HG03280 (cell line): ENCODE measurements at regions not wholly inside any gene's neighbourhood (a gene's known extent, or its start where the extent isn't known, plus 50 kb on each side); places are given as distances from the start of the nearest gene placed in this dataset.
A peak's percentile ranks its signal among the peaks of the same experiment; 100 is the strongest.

Experiments used
- ATAC-seq: cut with Tn5 transposase; IDR thresholded peaks from one replicate; pipeline ENCODE4 v1.9.1; 2021; ENCODE audit warnings: mild to moderate bottlenecking, moderate library complexity; ENCODE audit not compliant: unreplicated experiment

DNA sequence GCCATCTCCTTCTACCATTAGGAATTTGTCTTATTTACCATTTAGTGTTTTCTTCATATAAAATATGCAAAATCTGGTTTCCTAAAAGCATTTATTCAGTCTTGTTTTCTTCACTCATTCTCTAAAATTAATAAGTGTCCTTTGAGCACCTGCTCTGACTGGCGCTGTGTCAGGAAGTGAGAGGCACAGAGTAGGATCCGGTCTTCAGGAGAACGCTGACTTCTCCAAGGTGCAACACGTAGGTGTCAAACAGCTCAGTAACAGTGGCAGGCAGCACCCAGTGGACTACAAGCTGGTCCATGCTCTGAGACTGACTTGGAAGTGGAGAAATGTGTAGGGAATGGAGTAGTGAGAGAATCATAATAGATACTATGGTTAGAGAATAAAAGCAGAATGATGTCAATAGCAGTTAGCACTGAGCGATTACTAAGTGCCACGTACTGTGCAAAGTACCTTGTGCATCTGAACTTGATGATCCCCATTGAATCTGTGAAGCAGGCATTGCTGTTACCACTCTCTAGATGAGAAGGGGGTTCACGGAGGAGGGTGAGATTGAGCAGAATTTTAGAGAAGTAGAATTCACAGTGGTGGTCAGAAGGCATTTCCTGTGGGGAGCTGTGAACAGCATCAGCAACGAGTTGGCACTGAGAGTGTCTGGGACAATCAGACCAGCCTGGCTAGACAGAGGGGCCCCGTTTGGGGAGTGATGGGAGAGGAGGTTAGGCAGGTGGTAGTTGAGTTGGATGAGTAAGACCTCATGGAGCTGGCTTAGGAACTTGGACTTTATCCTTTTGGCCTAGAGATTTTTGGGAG lies 569.8 kb downstream of the QKI start:
- no peak for ATAC-seq

DNA sequence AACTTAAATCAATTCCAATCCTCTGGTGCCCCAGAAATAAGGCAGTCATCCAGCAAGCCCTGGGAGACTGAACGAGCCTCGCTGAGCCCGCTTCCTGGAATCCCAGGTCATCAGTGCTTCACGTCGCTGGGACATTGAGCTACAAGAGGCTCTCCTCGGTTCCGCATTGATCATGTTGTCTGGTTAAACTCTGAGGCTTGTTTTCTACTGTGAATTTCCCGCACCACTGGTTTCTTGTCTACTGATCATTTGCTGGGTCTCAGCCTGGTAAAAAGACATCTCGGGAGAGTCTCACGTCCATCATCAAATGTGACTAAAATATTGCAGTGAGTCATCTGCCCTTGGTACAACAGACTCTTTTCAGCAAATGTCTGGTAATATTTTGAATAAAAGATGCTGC lies 569.2 kb downstream of the QKI start:
- no peak for ATAC-seq

DNA sequence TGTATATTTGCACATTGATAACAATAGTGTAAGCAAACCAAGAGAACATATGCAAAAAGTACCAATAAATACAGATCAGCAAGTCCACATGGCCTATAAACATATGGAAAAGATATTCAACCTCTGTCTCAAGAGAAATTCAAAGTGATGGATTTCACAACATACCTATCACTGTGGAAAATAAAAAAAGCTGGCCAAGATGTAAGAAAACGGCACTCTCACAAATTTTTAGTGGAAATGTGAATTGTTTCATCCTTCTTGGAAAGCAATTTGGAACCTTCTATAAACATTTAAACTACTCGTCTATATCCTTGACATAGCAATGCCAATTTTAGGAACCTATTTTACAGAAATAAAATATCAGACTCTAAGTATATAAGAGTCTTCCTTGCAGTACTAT lies 559.8 kb downstream of the QKI start:
- ATAC-seq: no peak

DNA sequence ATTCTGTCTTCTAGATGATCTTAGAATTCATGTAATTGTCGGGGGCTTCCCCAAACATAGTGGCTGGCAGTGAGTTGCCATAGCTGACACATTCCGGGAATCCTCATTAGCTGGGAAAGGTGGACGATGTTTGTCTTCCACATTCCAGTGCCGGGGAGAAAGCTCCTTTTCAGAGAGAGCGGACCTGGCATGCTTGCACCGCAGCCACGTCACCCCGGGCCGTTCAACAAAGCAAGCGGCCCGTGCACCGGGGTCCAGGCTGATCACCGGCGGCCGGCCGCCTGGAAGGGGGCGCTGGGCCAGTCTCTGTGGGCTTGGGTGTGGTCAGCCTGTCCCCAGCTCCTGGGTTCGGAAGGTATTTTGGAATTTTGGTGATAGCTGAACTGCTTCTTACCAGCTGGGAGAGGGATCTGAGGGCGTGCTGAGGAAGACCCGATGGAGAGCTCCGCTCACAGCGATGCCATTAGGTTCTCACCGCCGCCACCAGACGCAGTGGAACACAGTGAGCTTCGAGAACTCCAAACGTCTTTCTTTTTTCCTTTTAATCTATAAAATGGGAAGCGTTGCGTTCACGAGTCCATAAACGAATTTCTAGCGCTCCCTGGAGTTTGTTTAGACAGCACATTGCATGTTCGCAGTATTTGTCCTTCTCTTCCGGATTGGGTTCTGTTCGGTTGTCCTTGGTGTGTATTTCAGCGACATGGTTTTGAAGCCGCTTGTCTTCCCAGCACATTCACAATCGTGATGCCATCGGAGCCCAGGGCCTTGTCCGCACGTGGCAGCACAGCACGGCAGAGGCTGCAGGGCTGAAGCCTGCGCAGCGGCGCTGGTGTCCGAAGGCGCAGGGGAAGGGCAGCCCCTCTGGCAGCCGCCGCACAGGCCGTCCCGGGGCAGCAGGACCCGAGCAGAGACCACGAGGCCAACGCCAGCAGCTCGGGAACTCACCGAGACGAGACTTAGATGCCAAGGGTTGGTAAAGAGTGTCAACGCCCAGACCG lies 557.6 kb downstream of the QKI start:
- ATAC-seq: no peak

DNA sequence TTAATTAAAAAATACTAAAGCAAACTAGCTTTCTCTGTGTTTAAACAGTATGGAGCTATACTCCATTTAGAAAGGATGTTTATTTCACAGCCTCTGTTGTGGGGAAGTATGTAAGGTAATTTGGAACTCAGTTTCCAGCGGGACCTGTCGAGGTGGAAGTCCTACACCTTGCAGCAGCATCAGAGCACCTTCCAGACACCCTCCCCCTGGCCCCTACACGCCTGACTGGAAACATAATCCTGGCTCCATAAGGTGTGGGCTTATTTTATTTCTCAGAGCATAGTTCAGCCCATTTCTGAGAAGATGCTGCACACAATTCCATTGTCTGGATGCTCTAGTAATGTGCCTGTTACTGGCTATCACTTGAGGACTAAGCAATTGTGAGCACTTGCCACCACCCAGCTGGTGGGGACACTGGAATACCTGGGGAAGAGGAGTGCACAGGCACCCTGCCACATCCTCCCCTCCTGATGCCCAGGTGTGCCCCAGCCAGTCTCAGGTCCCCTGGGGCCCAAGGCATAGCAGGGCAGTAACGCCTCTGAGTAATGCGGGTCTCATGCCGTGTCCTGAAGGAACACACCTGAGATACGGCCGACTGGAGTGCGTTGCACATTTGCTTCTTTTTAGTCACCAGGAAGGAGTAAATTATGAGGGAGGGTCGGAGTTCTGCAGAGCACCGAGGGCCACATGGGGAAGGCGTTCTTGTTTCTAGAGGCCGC lies 556.5 kb downstream of the QKI start:
- no peak for ATAC-seq

DNA sequence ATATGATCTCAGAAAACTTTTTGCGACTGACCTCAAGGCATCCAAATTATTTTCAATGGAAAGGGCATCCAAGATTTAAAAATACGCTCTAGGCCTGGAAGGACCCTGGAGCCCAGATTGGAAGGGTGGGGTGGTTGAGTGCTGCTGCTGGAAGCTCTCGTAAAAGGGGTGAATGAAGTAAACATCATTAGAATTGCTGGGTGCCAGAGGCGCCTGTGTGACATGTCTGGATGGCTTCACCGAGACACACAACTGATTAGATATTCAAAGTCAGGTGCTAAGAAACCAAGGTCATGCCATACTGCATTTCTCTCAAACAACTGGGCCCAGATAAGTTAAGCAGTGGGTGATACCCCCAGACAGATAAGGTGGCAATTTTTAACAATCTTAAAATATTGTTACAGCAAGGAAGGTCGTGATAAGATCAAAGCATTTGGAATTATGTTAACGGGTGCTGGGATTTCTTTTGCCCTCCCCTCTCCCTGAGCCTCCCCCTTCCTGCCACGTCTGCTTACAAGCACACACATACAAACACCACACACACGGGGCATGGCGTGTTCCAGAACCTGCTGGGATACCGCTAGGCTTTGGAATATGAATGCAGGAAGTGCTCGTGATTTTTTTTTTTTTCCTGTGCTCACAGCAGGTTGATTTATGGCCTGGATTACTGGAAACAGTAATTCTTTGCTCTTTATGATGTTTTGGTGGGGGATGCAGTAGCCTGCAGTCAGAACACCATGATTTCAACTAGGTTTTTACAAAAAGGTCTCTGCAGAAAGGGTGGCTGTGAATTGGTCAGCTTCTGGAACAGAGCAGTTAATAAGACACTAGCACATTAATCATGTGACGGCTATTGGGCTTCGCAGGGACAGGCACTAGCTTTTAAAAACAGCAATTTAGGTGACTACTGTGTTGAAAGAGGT lies 551.2 kb downstream of the QKI start:
- ATAC-seq: no peak

DNA sequence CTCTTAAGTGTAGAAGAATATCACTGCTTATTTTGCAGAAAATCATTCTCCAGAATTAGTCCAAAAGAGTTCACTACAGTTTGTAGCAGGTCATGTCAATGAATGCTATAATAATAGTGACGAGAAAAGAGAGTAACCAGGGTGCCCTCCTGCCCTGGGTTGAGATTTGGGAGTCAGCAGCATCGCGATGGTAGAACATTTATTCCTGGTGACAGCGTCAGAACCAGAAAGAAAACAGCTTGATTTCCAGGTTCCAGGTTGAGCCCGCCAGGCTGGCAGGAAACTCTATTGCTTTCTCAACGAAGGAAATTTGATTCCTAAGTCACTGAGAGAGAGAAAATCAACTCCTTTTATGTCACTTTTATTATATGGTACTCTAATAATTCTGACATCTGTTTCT lies 550.3 kb downstream of the QKI start:
- no peak for ATAC-seq

DNA sequence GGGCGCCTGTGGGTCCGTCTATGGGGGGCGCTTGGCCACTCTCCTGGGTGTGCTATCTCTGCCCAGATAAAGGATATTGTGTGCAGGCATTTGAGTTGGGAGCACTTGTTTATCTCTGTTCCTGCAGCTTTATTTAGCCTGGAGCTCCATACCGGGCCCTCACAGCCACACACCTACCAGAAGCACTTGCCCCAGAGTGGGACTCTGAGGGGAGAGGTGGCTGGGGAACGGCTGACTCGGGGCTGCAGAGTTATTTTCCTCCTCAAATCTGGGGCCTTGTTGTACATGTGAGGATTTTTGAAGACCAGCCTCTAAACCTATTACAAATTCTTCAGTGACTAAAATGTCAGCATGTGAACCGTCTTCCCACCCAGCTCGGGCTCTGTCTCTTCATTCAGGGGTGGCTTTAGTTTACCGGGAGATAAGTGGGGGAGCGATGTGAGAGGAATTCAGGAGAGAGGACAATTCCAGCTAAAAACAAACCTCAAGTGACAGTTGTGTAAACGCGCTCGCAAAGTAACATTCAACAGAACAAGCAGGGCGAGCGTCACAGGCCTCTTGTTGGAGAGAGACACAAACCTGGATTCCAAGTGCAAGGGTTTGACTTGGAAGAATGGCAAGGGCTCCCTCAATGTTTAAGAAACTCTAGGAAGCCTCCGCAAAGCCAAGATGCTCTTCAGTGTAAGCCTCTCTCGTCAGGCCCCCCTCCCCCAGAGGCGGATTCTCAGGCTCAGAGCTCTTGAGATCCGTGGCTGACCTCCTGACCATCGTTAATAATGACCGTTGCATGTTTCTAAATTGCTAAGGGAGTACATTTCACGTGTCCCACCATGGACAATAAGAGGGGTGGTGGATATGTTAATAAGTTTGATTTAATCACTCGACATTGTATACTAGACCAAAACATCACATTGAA lies 548.9 kb downstream of the QKI start:
- no peak for ATAC-seq

DNA sequence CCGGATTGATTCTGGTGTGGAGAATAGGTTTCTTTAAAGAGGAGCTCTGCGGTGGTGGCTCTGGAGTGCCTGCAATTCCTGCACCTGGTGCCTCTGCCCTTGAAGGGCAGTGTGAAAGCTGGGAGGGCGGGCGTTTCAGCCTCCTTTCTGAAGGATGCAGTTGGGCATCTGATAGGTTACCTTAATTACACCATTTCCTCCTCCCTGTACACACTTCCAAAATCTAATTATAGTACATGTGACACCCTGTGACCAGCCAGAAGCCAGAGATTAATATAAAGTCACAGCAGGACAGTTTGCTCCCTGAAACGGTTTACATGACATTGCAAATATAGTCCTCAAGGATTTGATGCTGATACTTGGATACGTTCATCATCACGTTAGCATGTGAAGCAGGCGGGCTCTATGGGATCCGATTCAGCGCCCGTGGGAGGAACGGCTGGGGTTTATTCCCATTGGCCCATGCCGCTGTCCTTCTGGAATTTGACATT lies 548.2 kb downstream of the QKI start:
- ATAC-seq: no peak

DNA sequence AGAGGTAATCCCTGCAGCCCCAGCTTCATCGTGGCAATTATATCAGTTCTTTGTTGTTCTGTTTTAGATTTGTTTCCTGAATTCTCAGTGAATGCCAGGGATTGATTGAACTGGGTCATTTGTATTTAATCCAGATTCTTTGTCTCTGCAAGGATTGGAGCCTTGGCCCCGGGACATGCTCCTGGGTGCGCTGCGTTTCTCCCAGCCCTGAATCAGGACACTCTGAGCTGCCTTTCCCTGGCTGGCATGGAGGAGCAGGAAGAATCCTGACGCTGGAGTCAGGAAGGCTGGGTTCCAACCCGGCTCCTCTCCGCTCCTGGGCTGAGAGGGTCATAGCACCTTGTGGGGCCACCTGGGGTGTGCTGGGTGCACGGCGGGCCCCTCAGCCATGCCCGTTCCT lies 545.6 kb downstream of the QKI start:
- no peak for ATAC-seq

DNA sequence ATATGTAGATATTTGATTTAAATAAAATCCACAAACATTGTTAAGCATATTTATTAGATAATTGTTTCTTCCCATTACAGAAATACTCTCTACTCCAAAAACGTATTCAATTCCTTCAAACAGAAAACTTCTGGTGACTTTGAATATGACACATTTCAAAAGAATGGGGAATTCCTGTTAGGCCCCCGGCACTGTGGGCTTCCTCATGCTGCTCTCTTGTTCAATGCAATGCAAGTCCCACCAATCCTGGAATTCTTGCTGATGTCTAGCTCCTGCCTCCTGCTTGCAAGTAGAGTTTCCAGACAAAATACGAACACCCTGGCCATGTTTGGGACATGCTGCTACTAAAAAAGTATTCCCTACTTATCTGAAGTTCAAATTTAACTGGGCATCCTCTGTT lies 544.1 kb downstream of the QKI start:
- ATAC-seq: no peak

DNA sequence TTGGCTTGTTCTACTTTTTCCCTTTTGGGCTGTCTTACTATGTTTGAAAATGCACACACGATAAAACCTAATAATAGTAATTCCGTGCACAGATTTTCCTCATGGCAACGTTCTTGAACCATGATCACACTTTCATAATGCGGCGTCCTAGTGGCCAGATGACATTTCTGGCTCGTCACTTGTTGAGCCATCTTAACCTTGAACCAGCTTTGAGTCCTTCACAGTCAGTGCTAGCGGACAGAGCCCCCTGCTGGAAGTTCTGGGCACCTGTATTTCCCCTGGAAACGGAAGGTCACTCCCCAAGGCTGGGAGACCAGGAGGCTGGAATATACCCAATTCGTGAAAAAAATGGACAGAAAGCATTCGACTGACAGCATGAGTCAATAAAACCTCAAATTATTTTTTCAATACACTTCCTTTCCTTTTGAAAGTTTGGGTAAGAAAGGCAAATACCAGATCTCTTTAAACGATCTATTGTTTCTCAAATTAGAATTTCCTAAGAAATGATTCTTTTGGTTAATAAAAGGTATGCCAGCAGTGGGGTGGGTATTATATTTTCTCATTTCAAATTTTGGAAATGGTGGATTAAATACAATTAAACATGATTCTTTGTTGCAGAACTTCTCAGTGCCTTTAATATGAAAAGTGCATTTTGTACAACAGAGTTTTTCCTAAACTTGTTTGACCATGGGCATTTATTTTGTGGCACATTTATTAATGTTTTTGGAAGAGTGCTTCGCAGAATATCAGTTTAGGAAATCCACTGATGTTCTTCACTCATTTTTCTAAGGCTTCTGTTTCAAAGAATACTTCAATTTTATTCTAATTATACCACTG lies 542.3 kb downstream of the QKI start:
- peak; percentile 96 for ATAC-seq

DNA sequence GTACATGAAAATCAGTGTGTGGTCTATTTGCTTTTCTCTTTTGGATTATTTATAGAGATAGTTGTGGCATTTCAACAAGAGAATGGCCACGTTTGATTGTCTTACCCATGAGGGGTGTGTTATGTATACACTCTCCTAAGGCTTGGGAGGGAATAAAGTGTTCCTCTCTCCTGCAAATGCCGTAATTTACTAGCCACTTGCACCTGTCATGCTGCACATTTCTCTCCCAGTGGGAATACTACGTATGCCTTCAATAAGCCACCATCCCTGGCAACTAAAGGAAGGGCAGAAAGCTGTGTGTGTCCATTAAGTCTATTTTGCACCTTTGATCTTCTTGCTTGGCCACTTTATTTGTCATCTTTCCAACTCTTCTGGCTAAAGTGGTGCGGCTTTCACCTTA lies 541.2 kb downstream of the QKI start:
- ATAC-seq: no peak

DNA sequence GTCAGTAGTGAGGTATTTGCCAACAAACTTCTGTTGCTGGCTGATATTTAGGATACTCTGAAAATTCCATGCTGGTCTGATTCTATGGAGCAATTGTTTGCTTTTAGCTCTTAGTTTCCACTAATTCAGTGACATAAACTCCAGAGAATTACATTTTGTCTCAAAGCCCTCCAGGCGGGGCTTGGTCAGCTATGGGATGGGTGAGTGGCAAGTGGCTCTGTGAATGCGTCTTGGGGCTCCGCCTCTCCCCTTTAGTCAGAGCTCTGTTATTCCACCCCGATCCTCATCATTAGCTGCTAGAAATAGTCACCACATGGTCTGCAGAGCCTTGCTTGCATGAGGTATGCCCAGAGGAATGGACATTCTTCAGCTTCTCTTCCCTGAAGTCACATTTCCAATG lies 540.6 kb downstream of the QKI start:
- ATAC-seq: no peak

DNA sequence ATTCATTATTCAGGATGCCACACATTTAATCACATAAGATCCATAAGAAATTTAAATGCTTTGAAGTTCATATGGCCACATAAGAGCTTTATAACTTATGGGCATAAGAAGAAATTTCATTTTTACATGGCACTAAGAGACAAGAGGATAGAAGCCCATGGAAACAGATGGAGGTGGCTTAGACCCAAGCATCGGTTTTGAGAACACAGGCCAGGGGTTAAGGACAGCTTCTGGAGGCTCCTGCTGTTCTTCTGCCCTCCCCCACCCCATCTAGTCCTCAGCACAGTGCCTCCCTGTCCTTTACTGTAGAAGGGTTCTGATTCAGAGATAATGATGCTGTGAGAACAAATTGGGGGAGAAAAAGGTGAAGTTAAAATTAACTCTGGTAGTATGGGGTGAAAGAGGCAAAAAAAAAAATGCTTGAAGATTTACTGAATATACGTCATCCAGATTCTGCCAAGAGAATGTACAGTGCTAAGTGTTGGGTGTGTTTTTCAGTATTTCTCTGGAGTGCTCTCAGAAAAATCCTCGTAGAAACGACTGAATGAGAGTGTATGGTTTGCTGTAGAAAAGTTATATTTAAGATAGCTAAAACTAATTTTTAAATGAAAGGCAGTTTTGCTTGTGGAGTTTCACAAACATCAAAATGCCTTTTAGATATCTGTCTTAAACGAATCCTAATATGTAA lies 539.7 kb downstream of the QKI start:
- ATAC-seq: no peak

DNA sequence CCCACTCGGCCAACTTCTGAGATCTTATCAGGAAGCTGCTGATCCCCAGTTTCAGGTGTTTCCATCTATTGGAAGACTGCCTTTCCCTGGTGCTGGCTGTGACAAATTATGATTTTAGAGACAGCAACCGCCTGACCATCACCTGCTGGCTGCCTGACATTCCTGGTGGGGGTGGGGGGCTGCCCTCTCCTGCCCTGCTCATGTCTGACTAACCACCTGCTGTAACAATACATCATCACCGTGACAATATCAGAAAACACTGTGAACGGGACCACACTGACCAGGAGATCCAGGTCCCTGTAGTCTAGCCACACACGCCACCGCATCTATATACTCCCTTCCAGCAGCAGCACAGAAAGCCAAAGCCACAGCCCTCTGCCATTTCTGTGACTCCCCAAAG lies 537.5 kb downstream of the QKI start:
- no peak for ATAC-seq

DNA sequence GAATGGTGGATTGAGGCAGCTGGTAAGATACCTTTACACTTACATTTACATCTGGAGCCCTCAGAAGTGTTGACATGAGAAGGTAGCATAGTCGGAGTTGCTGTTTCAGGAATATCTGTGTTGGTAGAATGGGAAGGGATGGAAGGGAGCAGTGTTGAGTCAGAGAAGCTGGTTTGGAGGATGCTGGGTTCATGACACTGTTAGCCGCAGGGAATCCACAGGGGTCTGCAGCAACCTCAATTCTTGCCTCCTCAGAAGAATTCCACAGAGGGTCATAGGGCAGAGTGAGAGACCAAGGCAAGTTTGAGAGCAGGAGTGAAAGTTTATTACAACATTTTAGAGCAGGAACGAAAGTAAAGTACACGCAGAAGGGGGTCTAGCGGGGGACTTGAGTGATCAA lies 536.8 kb downstream of the QKI start:
- no peak for ATAC-seq

DNA sequence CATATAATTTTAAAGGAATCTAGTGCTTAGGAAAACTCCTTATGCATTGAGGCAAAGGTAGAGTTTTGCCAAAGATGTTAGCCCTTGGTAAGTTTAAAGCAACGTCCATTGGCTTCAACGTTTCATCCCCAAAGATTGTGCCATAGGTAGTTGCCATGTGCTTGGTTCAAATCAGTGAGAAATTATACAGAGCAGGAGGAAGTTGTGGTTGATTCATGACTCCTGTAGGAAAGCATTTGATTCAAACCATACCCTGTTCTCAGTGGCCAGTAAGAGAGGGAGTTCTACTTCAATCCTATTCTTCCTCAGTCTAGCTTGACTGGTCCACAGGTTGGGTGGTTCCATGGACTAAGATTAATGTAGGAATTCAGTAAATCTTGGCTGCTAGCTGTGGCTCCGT lies 535.6 kb downstream of the QKI start:
- no peak for ATAC-seq
